Coronary artery (tissue), 2 donors: ENCODE measurements at regions not wholly inside any gene's neighbourhood (a gene's known extent, or its start where the extent isn't known, plus 50 kb on each side); places are given as distances from the start of the nearest gene placed in this dataset.

Experiments used
- DNase-seq: peaks from one replicate; pipeline ENCODE4 v3.0.0-alpha.2; 2017; ENCODE audit warnings: low spot score
- H3K27ac ChIP-seq, 2 donors: fragments of 200-600 bp; sonication (generic); one replicate each; pipeline ENCODE4 v1.5.1; 2016 to 2019
- H3K4me3 ChIP-seq: fragments of 200-600 bp; sonication (generic); 2 replicates; pipeline ENCODE4 v1.5.1; 2016; ENCODE audit warnings: mild to moderate bottlenecking, moderate library complexity
- TF ChIP-seq, protein P1 (sequence below): fragments of 200-600 bp; sonication (generic); IDR thresholded peaks from one replicate; pipeline ENCODE4 v1.5.1; 2019; ENCODE audit warnings: antibody characterized with exemption

- TF ChIP-seq, protein P1, sequence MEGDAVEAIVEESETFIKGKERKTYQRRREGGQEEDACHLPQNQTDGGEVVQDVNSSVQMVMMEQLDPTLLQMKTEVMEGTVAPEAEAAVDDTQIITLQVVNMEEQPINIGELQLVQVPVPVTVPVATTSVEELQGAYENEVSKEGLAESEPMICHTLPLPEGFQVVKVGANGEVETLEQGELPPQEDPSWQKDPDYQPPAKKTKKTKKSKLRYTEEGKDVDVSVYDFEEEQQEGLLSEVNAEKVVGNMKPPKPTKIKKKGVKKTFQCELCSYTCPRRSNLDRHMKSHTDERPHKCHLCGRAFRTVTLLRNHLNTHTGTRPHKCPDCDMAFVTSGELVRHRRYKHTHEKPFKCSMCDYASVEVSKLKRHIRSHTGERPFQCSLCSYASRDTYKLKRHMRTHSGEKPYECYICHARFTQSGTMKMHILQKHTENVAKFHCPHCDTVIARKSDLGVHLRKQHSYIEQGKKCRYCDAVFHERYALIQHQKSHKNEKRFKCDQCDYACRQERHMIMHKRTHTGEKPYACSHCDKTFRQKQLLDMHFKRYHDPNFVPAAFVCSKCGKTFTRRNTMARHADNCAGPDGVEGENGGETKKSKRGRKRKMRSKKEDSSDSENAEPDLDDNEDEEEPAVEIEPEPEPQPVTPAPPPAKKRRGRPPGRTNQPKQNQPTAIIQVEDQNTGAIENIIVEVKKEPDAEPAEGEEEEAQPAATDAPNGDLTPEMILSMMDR, result no peak
- DNase-seq, result no peak
- Histone ChIP-seq H3K4me3 (no peak overlapping the region), H3K27ac (no peak overlapping the region)
Measured at GRCh38 chr12:90183201-90183600, 474.6 kb upstream of the ATP2B1 start.

GRCh38 chr12:90181216-90181615 is 472.6 kb upstream of the ATP2B1 start:
- TF ChIP-seq, protein P1, result no peak
- H3K4me3 ChIP-seq, result no peak overlapping the region

DNA sequence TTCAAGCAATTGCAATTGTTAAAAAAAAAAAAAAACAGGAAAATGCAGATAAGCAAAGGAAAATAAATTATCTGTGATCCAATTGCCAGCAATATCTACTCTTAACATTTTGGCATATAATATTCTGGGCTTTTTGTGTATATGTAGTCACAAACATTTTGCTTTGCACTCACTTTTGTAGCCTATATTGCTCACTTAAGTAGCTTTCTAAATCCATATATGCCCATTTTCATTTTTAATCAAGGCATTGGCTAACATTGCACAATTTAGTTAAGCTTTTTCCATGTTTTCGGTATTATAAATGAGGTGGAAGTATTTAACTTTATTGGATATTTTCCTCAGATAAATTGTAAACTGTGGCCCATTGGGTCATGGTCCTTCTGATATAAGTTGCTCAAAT is 466.3 kb upstream of the ATP2B1 start:
- no peak overlapping the region for H3K4me3 ChIP-seq
- no peak overlapping the region for H3K27ac ChIP-seq
- no peak for DNase-seq
- TF ChIP-seq, protein P1, result no peak

More at GRCh38 chr12:90181216-90181615, 472.6 kb upstream of the ATP2B1 start:
- no peak overlapping the region for H3K27ac ChIP-seq
- no peak for DNase-seq

DNA sequence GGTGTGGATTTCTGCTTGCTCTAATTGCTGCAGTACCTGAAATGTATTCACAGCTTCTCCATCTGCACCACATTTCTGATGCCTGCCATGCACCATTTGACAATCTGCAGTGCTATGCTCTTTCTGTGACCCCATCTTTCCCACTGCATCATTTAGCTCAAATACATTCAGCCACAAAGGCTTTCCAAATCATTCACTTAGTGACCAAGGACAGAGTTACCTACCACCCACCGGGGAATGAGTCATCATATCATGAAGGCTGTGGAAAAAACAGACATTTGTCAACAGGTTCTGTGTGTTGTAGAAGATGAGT is 465.5 kb upstream of the ATP2B1 start:
- DNase-seq, result no peak
- H3K27ac ChIP-seq, result no peak overlapping the region
- H3K4me3 ChIP-seq, result no peak overlapping the region
- TF ChIP-seq, protein P1, result no peak

DNA sequence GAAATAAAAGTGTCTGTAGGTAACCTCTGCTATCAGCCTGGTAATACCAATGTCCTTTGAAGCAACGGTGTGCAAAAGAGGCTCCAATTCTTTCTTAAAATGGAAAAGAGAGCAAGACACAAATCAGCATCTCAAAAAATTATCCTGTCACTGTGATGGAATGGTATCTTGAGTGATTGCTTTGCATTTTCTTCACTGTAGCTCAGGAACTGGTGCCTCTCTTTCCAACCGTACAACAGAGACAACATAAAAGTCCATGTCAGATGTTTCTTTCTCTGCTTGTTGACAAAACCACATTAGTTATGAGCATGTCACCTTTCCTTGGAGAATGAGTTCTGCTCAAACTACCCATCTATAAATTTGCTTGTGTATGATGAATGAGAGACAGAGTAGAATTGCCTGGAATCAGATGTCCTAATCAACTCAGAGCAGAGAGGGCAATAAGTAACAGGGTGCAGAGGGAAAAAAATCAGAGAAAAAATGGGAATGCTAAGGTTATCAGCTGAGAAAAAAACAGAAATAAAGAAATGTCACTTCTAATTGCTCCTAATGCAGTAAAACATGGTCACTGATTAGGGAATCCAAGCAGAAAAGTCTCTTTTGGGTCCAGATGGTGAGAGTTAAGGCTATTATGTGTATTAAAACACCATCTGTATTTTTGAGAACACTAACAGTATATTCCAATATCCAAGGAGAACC is 465.0 kb upstream of the ATP2B1 start:
- Histone ChIP-seq H3K27ac (no peak overlapping the region), H3K4me3 (no peak overlapping the region)
- TF ChIP-seq, protein P1, result no peak
- no peak for DNase-seq

DNA sequence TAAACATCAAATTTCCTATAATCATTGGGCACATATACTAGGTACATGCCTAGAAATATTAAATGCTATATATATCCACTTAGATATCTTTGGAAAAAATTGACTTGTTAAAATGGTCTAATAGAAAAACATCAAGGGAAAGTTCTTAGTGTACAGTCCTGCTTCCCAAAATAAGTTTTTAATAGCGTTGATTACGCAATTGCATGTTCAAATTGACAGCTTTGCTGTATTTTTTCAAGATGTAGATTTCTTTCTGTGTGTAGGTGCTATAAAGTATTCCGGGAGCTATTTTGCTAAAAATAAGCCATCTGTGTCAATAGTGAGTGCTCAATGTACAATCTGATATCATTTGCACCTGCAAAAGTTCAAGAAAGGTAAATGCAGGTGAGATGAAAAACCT is 463.9 kb upstream of the ATP2B1 start:
- no peak overlapping the region for H3K4me3 ChIP-seq
- no peak overlapping the region for H3K27ac ChIP-seq
- no peak for DNase-seq
- TF ChIP-seq, protein P1, result no peak

GRCh38 chr12:90170740-90171139 is 462.1 kb upstream of the ATP2B1 start:
- Histone ChIP-seq H3K4me3 (no peak overlapping the region), H3K27ac (no peak overlapping the region)
- DNase-seq, result no peak
- TF ChIP-seq, protein P1, result no peak
